Effector memory CD4-positive, alpha-beta T cell (primary cell): ENCODE measurements at regions not wholly inside any gene's neighbourhood (a gene's known extent, or its start where the extent isn't known, plus 50 kb on each side); places are given as distances from the start of the nearest gene placed in this dataset.

Experiments
- DNase-seq, 3 donors: peaks; one replicate each; pipeline ENCODE4 v3.0.0-alpha.2; 2020
- H3K27ac ChIP-seq: 2 replicates; pipeline ENCODE4 v1.7.0; 2013; ENCODE audit warnings: mild to moderate bottlenecking, low read length, moderate library complexity; ENCODE audit not compliant: insufficient read depth, poor library complexity, severe bottlenecking
- H3K27me3 ChIP-seq: replicated peaks from 2 replicates; pipeline ENCODE4 v1.7.0; 2013; ENCODE audit warnings: mild to moderate bottlenecking, low read length; ENCODE audit not compliant: insufficient read depth, control insufficient read depth, poor library complexity, severe bottlenecking
- H3K36me3 ChIP-seq: 2 replicates; pipeline ENCODE4 v1.7.0; 2013; ENCODE audit warnings: mild to moderate bottlenecking, low read length, moderate library complexity; ENCODE audit not compliant: control insufficient read depth, insufficient read depth
- H3K4me1 ChIP-seq: 2 replicates; pipeline ENCODE4 v1.7.0; 2013; ENCODE audit warnings: low read length, mild to moderate bottlenecking; ENCODE audit not compliant: control insufficient read depth, insufficient read depth, poor library complexity, severe bottlenecking
- H3K4me3 ChIP-seq: 2 replicates; pipeline ENCODE4 v1.7.0; 2013; ENCODE audit warnings: low read length, low read depth, mild to moderate bottlenecking; ENCODE audit not compliant: insufficient read depth, poor library complexity, severe bottlenecking
- H3K9me3 ChIP-seq: 2 replicates; pipeline ENCODE4 v1.7.0; 2013; ENCODE audit warnings: mild to moderate bottlenecking, low read length, moderate library complexity; ENCODE audit not compliant: control insufficient read depth

DNA sequence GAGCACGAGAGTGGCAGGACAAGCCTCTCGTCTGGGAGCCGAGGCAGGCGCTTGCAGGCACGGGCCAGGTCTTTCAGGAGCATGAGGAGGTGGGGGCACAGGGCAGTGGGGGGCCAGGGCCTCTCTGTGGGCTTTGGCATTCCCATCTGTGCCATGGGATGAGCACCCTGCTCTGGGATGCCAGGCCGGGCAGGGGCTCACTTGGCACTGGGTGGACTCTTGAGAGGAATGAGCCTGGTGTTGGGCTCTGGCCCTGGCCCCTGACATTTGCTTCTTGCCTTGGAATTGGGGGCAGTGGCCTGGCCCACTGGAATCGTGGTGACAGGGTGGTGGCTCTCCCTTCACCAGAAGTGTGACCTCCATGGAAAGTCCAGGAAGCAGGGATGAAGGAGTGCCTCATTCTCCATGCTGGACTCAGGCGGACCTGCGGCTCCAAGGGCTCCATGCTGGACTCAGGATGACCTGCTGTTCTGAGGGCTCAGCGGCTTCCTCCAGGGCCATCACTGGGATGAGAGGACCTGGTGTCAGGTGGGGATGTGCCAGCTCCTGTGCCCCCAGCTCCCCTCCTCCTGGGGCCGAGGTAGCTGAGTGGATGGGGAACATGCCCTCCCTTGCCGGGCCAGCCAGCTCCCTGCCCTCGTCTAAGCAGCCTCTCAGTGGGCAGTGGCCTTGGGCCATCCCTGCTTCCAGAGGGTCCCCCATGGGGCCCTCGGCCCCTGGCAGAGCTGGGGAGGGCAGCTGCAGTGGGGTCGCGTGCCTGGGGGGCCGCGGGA lies 220.3 kb downstream of the KIF26A start:
- H3K4me3 ChIP-seq = no peak overlapping the region
- H3K9me3 ChIP-seq = no peaks in the 10 kb centered on the region
- H3K27ac ChIP-seq = no peak overlapping the region
- H3K4me1 ChIP-seq = no peaks in the 10 kb centered on the region
- no peak for DNase-seq
- H3K36me3 ChIP-seq = no peaks in the 10 kb centered on the region
- no peaks in the 10 kb centered on the region for H3K27me3 ChIP-seq

DNA sequence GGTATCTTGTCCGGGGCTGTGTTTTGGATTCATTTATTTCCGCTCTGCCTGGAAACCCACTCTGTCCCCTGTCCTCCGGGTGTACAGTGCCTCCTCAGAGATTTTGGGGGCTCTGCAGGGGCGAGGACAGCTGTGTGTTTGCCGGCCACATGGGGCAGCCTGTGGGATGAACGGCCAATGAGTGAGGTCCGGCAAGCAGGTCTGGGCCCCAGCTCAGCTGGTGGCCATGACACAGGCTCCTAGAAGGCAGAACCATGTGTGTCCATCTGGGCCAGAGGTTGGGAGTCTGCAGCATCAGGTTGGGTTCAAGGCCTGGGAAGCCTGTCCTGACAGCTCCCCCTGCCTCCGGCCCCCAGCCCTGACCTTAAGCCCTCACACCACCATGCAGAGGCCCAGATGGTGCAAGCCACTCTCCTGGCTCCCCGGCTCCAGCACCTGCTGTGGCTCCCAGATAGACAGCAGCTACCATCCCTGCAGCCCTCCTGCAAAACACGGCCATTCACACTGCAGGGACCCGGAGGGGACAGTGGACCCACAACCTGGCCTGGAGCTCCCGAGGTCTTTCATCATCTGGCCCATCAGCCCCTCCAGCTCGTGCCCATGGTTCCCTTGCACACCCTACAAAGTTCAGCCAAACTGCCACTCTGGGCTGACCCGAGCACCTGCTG lies 220.1 kb upstream of the C14orf180 start:
- no peaks in the 10 kb centered on the region for H3K27me3 ChIP-seq
- H3K4me1 ChIP-seq = no peaks in the 10 kb centered on the region
- DNase-seq = no peak
- no peak overlapping the region for H3K4me3 ChIP-seq
- H3K9me3 ChIP-seq = no peaks in the 10 kb centered on the region
- no peaks in the 10 kb centered on the region for H3K36me3 ChIP-seq
- no peak overlapping the region for H3K27ac ChIP-seq

DNA sequence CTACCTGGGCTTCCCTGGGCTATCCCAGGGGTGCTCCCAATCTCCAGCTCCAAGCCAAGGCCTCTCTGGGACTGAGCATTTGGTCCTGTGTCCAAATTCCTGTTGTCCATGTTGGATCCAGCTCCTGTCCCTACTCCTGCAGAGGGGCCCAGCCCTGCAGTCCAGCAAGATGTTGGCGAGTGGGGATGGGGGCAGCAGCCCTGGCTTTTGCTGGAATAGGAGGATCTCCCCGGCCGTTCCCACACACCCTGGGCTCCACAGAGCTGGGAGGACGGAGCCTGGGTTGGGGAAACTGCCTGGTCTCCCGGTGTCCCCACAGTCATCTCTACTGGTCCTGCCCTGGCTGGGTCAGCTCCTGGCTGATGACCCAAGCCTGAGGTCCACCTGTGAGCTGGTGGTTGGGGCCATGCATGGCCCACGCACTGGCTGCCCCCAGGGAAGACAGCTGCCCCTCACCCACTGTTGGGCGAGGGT lies 219.6 kb upstream of the C14orf180 start:
- no peak overlapping the region for H3K4me3 ChIP-seq
- no peak for DNase-seq
- H3K36me3 ChIP-seq = no peaks in the 10 kb centered on the region
- H3K27ac ChIP-seq = no peak overlapping the region
- no peaks in the 10 kb centered on the region for H3K27me3 ChIP-seq
- no peaks in the 10 kb centered on the region for H3K4me1 ChIP-seq
- no peaks in the 10 kb centered on the region for H3K9me3 ChIP-seq

DNA sequence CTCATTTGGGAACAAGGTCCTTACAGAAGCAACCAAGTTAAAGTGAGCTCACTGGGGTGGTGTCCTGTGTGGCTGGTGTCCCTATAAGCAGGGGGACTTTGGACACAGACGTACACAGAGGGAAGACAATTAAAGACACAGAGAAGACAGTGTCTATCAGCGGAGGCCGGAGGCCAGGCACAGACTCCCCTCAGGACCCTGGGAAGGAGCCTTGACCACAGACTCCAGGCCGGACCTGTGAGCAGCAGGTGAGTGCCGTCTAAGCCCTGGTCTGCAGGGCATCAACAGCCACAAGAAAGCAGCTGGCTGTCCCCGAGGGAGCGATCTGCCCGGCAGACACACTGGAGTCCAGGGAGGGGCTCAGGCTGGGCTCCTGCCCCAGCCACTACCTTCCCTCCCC lies 219.1 kb upstream of the C14orf180 start:
- H3K4me3 ChIP-seq = no peak overlapping the region
- H3K27ac ChIP-seq = no peak overlapping the region
- H3K9me3 ChIP-seq = no peaks in the 10 kb centered on the region
- no peak for DNase-seq
- H3K27me3 ChIP-seq = no peaks in the 10 kb centered on the region
- no peaks in the 10 kb centered on the region for H3K4me1 ChIP-seq
- no peaks in the 10 kb centered on the region for H3K36me3 ChIP-seq

DNA sequence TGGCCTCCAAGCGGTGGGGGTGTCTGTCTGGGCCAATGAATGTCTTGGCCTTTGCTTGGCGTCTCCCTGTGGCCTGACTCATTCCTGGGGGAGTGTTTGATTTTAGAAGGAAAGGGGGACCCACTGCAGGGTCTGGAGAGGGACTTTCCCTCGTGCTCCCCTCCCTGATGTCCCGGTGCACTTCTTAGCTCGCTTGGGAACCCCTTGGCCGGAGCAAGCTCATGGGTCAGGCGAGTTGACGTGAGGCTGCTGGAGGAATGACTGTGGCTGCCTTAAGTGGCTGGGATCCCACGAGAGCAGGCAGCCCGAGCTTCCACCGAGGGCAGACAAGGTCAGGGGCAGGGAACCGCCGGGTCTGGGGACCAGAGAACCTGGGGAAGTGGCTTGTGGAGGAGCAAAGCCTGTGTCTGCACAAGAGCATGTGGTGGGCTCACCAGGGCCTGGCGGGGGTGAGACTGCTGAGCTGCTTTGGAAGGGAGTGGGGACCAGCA lies 218.4 kb upstream of the C14orf180 start:
- no peaks in the 10 kb centered on the region for H3K4me1 ChIP-seq
- H3K36me3 ChIP-seq = no peaks in the 10 kb centered on the region
- H3K9me3 ChIP-seq = no peaks in the 10 kb centered on the region
- no peak overlapping the region for H3K27ac ChIP-seq
- H3K27me3 ChIP-seq = no peaks in the 10 kb centered on the region
- no peak for DNase-seq
- no peak overlapping the region for H3K4me3 ChIP-seq

DNA sequence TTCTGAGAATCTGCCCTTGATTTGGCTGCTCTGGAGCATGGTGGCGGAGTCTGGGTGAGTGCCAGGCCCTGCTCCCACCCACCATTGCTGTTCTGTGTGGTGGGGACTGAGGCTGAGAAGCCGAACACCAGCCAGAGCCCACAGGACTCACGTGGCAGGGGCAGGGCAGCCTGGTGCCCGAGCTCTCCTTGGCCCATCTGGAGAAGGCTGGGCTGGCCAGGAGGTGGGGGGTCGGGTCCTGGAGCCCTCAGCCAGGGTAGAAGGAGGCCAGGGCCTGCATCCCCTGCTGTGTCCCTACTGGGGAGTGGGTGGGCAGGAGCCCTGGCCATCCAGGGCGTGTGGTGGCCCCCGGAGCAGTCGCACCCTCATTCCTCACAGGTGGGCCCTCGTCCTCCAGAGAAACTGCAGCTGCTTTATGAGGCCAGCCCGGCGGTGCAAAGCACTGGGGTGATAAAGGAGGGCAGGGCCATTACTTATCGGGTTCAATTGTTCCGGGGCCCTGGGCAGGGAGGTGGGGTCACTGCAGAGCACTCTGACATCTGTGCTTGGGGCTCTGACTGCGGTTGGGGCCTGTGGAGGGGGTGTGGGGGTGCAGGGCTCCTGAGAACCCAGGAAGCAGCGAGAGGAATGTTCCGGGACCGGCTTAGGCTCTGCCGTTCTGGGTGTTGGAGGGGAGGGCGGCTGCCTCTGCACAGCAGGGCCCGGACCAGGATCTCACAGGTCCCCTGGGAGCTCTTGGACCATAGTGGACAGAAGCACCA lies 217.5 kb upstream of the C14orf180 start:
- Histone ChIP-seq H3K36me3 (no peaks in the 10 kb centered on the region), H3K27ac (no peak overlapping the region), H3K4me1 (no peaks in the 10 kb centered on the region), H3K4me3 (no peak overlapping the region), H3K27me3 (no peaks in the 10 kb centered on the region), H3K9me3 (no peaks in the 10 kb centered on the region)
- DNase-seq = no peak

DNA sequence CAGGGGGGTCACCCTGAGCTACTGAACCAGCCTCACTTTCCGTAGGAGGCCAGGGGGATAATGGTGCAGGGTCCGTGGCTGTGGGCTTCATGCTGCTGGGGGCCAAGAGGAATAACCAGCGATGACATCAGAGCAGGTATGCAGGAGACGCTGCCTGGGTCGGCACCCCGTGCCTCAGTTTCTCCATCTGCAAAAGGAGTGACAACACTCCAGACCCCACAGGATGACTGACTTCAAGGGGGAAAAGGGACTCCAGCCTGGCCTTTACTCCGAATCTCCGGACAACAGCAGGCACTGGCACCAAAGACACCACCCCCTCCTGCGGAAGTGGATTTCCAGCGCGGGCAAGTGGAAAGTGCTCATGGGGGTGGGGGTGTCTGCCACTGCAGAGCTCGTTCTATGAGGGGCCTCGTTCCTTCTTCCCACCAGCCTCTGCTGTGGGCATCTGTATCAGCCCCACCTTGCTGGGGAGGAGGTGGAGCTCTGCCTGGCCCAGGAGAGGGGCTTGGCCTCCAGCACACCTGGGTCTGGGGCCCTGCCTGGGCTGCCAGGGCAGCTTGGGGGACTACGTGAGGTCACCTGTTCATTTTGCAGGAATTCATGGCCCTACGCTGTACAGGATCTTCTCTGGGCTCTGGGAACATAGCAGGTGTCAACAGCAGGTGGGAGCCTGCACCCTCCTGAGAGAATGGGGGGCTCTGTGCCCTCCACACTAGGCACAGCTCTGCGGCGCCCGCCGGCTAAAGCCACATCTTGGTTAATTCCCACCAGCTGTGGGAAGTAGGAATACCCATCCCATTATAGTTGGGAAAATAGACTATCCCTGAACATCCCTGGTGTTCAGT lies 216.6 kb upstream of the C14orf180 start:
- no peak for DNase-seq
- Histone ChIP-seq H3K4me1 (no peaks in the 10 kb centered on the region), H3K27ac (no peak overlapping the region), H3K36me3 (no peaks in the 10 kb centered on the region), H3K27me3 (no peaks in the 10 kb centered on the region), H3K9me3 (no peaks in the 10 kb centered on the region), H3K4me3 (no peak overlapping the region)

DNA sequence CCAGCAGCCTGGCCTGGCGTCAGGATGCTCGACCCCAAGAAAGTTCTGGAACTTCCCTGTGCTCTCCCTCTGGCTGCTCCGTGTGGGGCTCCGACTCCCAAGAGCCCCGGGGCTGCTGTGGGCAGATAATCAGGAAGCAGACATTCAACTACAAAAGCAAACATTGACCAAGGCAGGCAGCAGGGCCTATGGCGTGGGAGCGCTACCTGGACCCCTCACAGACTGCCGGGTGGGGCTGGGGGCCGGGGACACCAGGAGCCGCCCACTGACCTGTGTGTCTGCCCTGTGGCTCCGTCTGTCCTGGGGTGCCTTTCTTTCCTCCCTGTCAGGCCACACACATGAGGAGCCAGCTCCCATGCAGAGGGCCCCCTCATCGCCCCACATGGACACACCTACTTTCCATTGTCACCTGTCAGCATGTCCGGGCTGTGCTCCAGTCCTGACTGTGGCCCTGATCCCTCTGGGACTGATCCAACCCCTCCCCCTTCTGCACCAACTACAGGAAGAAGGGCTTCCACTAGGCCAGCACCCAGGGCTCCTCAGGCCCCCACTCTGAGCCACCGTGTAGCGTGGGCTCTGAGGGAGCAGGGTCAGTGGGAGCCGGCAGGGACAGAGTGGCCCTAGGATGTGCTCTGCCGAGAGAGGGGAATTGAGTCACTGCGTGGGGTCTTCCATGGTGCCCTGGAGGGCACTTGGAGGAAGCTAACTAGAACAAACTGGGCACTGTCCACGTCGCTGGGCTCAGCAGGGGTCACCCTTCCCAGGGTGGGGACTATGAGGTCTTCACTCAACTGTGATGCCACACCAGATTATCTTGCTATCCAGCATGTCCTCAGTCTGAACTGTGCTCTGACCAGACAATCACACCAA lies 215.4 kb upstream of the C14orf180 start:
- no peaks in the 10 kb centered on the region for H3K4me1 ChIP-seq
- DNase-seq = no peak
- H3K36me3 ChIP-seq = no peaks in the 10 kb centered on the region
- no peaks in the 10 kb centered on the region for H3K9me3 ChIP-seq
- H3K27ac ChIP-seq = no peak overlapping the region
- H3K27me3 ChIP-seq = no peaks in the 10 kb centered on the region
- no peak overlapping the region for H3K4me3 ChIP-seq

DNA sequence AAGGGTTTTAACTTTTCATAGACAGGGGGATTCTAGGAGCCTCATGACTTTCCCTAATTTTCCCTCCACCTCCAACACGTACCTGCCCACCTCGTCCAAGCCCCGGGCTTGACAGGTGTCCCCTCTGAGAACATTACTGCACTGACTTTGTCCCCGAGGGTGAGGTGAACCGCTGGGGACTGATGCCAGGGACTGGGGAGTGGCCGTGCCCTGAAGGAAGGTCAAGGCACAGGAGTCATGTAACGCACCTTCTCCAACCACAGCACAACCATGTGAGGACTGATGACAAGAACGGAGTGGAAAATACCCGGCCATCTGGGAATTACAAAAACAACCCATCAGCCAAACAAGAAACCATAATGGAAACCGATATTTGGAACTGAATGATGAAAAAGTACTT lies 214.7 kb upstream of the C14orf180 start:
- Histone ChIP-seq H3K4me1 (no peaks in the 10 kb centered on the region), H3K27me3 (no peaks in the 10 kb centered on the region), H3K4me3 (no peak overlapping the region), H3K27ac (no peak overlapping the region), H3K9me3 (no peaks in the 10 kb centered on the region), H3K36me3 (no peaks in the 10 kb centered on the region)
- DNase-seq = no peak
